Gastroesophageal sphincter (tissue), 4 donors: ENCODE measurements at regions not wholly inside any gene's neighbourhood (a gene's known extent, or its start where the extent isn't known, plus 50 kb on each side); places are given as distances from the start of the nearest gene placed in this dataset.

ENCODE experiments used
- ATAC-seq: fragments of 150-250 bp; one replicate; pipeline ENCODE4 v1.9.1; 2016; ENCODE audit warnings: mild to moderate bottlenecking, moderate library complexity
- H3K27ac ChIP-seq, 4 donors: fragments of 200-600 bp; sonication (generic) in 3 of 4; 1 replicate in 3 of 4; 2 replicates in 1 of 4; pipeline ENCODE4 v1.5.1; 2016 to 2019
- H3K27me3 ChIP-seq: fragments of 200-600 bp; sonication (generic); one replicate; pipeline ENCODE4 v1.5.1; 2019
- H3K36me3 ChIP-seq, 2 donors: fragments of 200-600 bp; sonication (generic); one replicate each; pipeline ENCODE4 v1.5.1; 2019; ENCODE audit warnings: control low read depth in 1 of 2
- H3K4me1 ChIP-seq, 3 donors: fragments of 200-600 bp; sonication (generic); 1 replicate in 2 of 3; 2 replicates in 1 of 3; pipeline ENCODE4 v1.5.1; 2016 to 2019; ENCODE audit warnings: control low read depth in 2 of 3
- H3K4me3 ChIP-seq, 2 donors: fragments of 200-600 bp; sonication (generic); one replicate each; pipeline ENCODE4 v1.5.1; 2019; ENCODE audit warnings: mild to moderate bottlenecking in 1 of 2, moderate library complexity in 1 of 2
- H3K9me3 ChIP-seq, 3 donors: fragments of 200-600 bp; sonication (generic); one replicate each; pipeline ENCODE4 v1.5.1; 2017 to 2019; ENCODE audit warnings: control low read depth in 2 of 3
- CTCF ChIP-seq, 4 experiments: fragments of 200-600 bp in 2 of 4; fragments of 450-650 bp in 2 of 4; sonication (generic) in 1 of 4; IDR thresholded peaks; one replicate each; pipeline ENCODE4 v1.5.1; 2017 to 2019; ENCODE audit warnings: antibody characterized with exemption in 4 of 4, mild to moderate bottlenecking in 2 of 4, moderate library complexity in 2 of 4
- EP300 ChIP-seq: sonication (generic); formaldehyde crosslinking; IDR thresholded peaks from one replicate; pipeline ENCODE4 v1.6.1; 2017; ENCODE audit warnings: antibody characterized with exemption, mild to moderate bottlenecking
- POLR2A ChIP-seq, 2 donors: fragments of 450-650 bp; IDR thresholded peaks; one replicate each; pipeline ENCODE4 v1.6.1; 2017; ENCODE audit warnings: antibody characterized with exemption in 2 of 2, mild to moderate bottlenecking in 2 of 2, moderate library complexity in 1 of 2
- POLR2AphosphoS5 ChIP-seq: sonication (generic); formaldehyde crosslinking; IDR thresholded peaks from one replicate; pipeline ENCODE4 v1.6.1; 2017; ENCODE audit warnings: antibody characterized with exemption
- WGBS, 2 donors: methylation state at CpG; one replicate each; pipeline ENCODE4 v1.1.5; 2018; ENCODE audit warnings: low coverage in 1 of 2; 5-methylcytosine and 5-hydroxymethylcytosine counted together

- no peak for TF ChIP-seq POLR2A (IDR thresholded peaks at IDR 0.05)
- TF ChIP-seq CTCF (IDR thresholded peaks at IDR 0.05): no peak
- TF ChIP-seq POLR2AphosphoS5: no peak
- TF ChIP-seq EP300: no peak
- no peaks in the 10 kb centered on the region for H3K36me3 ChIP-seq
- H3K9me3 ChIP-seq: no peaks in the 10 kb centered on the region
- H3K27ac ChIP-seq: no peak overlapping the region
- H3K4me1 ChIP-seq: no peaks in the 10 kb centered on the region
- ATAC-seq: no peak
- H3K4me3 ChIP-seq: no peak overlapping the region
- no peaks in the 10 kb centered on the region for H3K27me3 ChIP-seq
- WGBS, 2 donors: 78% methylated on average over 6 to 7 of the region's 7 CpGs
These were observed 494.2 kb upstream of the JARID2 start for GRCh38 chr6:14751645-14752175.

- Histone ChIP-seq H3K36me3 (no peaks in the 10 kb centered on the region), H3K4me3 (no peak overlapping the region), H3K27ac (no peak overlapping the region), H3K27me3 (no peaks in the 10 kb centered on the region), H3K4me1 (no peaks in the 10 kb centered on the region), H3K9me3 (no peaks in the 10 kb centered on the region)
- TF ChIP-seq EP300 (no peak), CTCF (IDR thresholded peaks at IDR 0.05) (no peak), POLR2A (IDR thresholded peaks at IDR 0.05) (no peak), POLR2AphosphoS5 (no peak)
- no peak for ATAC-seq
- 91 to 92% methylated on average over 18 to 22 of the region's 22 CpGs for WGBS, 2 donors
These were observed 490.9 kb upstream of the JARID2 start for GRCh38 chr6:14754751-14755513.

GRCh38 chr6:14756340-14756739 lies 489.5 kb upstream of the JARID2 start:
- ATAC-seq: no peak
- no peaks in the 10 kb centered on the region for H3K27me3 ChIP-seq

GRCh38 chr6:14757014-14757413 lies 488.9 kb upstream of the JARID2 start:
- no peak for ATAC-seq
- WGBS, 2 donors: 90 to 100% methylated on average over 1 of the region's 1 CpG

More at GRCh38 chr6:14756340-14756739, 489.5 kb upstream of the JARID2 start:
- TF ChIP-seq EP300 (no peak), POLR2AphosphoS5 (no peak), POLR2A (IDR thresholded peaks at IDR 0.05) (no peak), CTCF (IDR thresholded peaks at IDR 0.05) (no peak)
- H3K36me3 ChIP-seq: no peaks in the 10 kb centered on the region
- no peaks in the 10 kb centered on the region for H3K9me3 ChIP-seq
- H3K27ac ChIP-seq: no peak overlapping the region
- no peak overlapping the region for H3K4me3 ChIP-seq
- 100% methylated on average over 2 to 3 of the region's 3 CpGs for WGBS, 2 donors
- no peaks in the 10 kb centered on the region for H3K4me1 ChIP-seq

More at GRCh38 chr6:14757014-14757413, 488.9 kb upstream of the JARID2 start:
- H3K9me3 ChIP-seq: no peaks in the 10 kb centered on the region
- no peak overlapping the region for H3K4me3 ChIP-seq
- H3K27me3 ChIP-seq: no peaks in the 10 kb centered on the region
- no peaks in the 10 kb centered on the region for H3K4me1 ChIP-seq
- no peak for TF ChIP-seq EP300
- no peak for TF ChIP-seq CTCF (IDR thresholded peaks at IDR 0.05)
- TF ChIP-seq POLR2A (IDR thresholded peaks at IDR 0.05): no peak
- no peak for TF ChIP-seq POLR2AphosphoS5
- H3K36me3 ChIP-seq: no peaks in the 10 kb centered on the region
- H3K27ac ChIP-seq: no peak overlapping the region
